A673 (cell line): ENCODE measurements at regions not wholly inside any gene's neighbourhood (a gene's known extent, or its start where the extent isn't known, plus 50 kb on each side); places are given as distances from the start of the nearest gene placed in this dataset.

Experiments
- CTCF ChIP-seq: fragments of 300-800, 200-600 bp; sonication (generic); conservative IDR thresholded peaks from 2 replicates; pipeline ENCODE4 v1.5.1; 2017; ENCODE audit warnings: low read depth, mild to moderate bottlenecking, antibody characterized with exemption, low read length, moderate library complexity, mixed read lengths
- EZH2 ChIP-seq: fragments of 200-600 bp; sonication (generic); IDR thresholded peaks from 2 replicates; pipeline ENCODE4 v1.6.1; 2017; ENCODE audit warnings: borderline replicate concordance, low read depth, mild to moderate bottlenecking, mixed read lengths, antibody characterized with exemption, low read length; ENCODE audit not compliant: poor library complexity, severe bottlenecking

GRCh38 chr18:56112984-56113383 is 525.0 kb upstream of the TCF4 start:
- TF ChIP-seq CTCF (no peak), EZH2 (no peak)
